Esophagus squamous epithelium (tissue), 4 donors: ENCODE measurements at regions not wholly inside any gene's neighbourhood (a gene's known extent, or its start where the extent isn't known, plus 50 kb on each side); places are given as distances from the start of the nearest gene placed in this dataset.

Experiments used
- CTCF ChIP-seq, 6 experiments: fragments of 450-650 bp in 4 of 6; fragments of 200-600 bp in 2 of 6; sonication (generic) in 2 of 6; IDR thresholded peaks; one replicate each; pipeline ENCODE4 v1.5.1; 2016 to 2019; ENCODE audit warnings: antibody characterized with exemption in 6 of 6, mild to moderate bottlenecking in 4 of 6, moderate library complexity in 4 of 6
- POLR2A ChIP-seq, 4 donors: fragments of 450-650 bp; IDR thresholded peaks; one replicate each; pipeline ENCODE4 v1.6.1; 2017; ENCODE audit warnings: antibody characterized with exemption in 4 of 4, mild to moderate bottlenecking in 4 of 4, moderate library complexity in 3 of 4

GRCh38 chr4:58219179-58219578 is 1109.0 kb upstream of the IGFBP7 start:
- TF ChIP-seq CTCF (IDR thresholded peaks at IDR 0.05) = no peak
- TF ChIP-seq POLR2A (IDR thresholded peaks at IDR 0.05) = no peak
